Stimulated activated CD8-positive, alpha-beta memory T cell treated with anti-CD3 and anti-CD28 coated beads, Interleukin-12 subunit alpha, Interleukin-12 subunit beta, amount 100 ng/mL, for 24 hours (primary cell): ENCODE measurements at regions not wholly inside any gene's neighbourhood (a gene's known extent, or its start where the extent isn't known, plus 50 kb on each side); places are given as distances from the start of the nearest gene placed in this dataset.
"Not testable (repeated sequence)": the region's sequence is repeated elsewhere in the genome, so short reads cannot be mapped to it uniquely, and the experiment has no call there.

ENCODE experiments used
- DNase-seq: peaks from one replicate; pipeline ENCODE4 v3.0.0-alpha.2; 2020; ENCODE audit errors: extremely low read depth

DNA sequence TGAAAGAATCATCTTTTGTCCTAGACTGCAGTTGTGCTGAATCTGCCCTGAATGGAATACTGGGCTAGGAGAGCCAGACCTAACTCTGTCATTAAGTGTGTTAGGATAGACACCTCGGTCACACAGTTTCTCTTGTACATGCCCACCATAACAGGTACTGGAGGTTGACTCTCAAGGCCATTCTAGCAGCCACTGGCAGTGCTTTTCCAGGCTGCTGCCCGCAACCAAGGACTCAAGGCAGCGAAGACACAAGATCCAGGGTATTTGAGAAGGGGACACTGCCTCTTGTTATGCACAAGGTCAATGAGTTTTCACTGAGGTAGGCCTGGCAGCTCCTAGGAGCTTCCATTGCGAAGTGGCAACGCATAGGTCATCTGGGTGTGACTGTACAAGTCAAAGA, 70.6 kb upstream of the ZNF746 start:
- no peak for DNase-seq

DNA sequence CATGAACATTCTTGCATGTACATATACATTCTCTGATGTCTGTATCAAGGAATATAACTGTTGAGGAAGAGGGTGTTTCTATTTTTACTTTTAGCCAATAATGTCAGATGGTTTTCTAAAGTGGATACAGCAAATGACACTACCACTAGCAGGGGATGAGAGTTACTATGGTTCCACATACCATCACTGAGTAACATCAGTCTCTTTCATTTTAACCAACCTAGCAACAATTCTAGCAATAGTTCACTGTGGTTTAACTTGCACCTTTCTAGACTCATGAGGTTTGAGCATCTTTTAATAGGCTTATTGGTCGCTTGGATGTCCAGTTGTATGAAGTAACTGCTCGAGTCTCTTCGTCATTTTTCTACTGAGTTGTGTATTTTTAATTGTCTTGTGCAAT, 68.5 kb upstream of the ZNF746 start:
- DNase-seq = no peak

DNA sequence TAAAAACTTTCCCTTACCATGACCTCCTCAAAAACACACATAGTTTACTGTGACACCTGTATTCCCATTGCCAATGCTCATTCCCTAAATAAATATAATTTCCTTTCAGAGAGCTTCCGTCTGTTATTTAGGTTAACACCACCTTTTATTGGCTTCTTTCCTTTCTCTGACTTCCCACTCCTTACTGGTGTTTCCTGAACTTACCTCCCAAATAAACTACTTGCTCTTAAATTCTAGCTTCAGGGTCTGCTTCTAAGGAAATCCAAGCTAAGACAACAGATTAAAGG, 67.4 kb upstream of the ZNF746 start:
- no peak for DNase-seq

DNA sequence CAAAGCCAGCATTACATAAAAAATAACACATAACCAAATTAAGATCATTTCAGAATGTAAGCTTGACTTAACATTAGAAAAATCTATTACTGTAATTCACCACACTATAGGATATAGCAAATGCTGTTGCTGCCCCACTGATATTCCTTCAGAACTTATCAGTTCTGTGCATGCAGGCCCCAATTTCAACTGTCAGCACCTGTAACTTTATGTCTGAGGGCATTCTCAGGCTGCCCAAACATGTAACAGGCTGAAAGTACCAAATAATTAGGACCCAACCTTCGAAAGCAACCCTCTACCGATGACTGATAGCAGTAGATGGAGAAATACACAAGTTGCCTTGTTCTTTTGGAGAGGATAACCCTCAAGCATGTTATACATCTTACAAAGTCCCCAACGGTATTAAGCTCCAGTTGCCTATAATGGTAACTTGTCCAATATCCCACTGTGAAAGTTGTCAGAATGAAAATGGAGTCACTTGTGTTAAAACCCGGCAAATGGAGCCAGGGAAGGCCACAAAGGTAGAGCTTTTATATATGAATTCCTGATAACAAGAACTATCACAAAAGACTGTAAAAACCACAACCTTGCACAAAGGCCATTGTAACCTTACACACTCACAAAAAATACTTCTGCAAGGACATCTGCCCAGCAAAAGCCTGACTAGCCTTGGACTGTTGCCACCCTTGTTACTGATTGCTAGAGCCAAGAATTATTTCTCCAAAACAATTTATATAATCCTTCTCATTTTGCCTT, 66.9 kb upstream of the ZNF746 start:
- DNase-seq = no peak

DNA sequence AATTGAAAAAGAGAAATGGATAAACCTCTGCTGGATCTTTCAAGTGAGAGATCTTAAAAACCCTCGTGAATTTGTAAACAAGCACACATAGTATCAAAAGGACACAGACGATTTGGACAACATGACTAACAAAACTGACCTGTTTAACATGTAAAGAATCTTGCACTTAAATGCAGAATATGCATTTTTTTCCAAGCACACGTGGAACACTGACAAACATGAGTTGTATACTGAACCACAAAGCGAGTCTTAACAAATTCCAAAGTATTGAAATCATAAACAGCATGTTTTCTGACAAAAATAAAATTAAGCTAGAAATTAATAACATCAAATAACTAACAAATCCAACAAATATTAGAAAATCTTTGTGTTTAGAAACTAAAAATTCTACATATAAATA, 65.0 kb upstream of the ZNF746 start:
- no peak for DNase-seq

DNA sequence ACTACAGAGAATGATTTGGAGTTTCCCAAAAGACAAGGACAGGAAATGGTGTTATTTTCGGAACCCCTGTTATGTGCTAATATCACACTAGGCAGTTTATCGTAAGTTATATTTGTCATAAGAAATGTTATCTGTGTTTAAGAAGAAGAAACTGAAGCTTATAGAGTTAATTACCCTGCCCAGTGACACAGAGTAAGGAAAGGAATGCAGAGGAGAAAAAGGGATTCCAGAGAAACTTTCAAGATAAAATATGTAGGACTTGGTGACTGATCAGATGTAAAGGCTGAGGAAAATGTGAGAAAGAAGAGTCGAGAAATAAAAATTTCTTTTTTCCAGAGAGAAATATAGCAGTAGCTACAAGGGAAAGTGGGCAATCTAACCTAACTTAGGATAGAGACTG, 63.5 kb upstream of the ZNF746 start:
- DNase-seq = no peak

- no peak for DNase-seq
These were observed 62.1 kb upstream of the ZNF746 start for GRCh38 chr7:149559711-149560110.

- DNase-seq = no peak
These were observed 60.7 kb upstream of the ZNF746 start for GRCh38 chr7:149558149-149558861.

DNA sequence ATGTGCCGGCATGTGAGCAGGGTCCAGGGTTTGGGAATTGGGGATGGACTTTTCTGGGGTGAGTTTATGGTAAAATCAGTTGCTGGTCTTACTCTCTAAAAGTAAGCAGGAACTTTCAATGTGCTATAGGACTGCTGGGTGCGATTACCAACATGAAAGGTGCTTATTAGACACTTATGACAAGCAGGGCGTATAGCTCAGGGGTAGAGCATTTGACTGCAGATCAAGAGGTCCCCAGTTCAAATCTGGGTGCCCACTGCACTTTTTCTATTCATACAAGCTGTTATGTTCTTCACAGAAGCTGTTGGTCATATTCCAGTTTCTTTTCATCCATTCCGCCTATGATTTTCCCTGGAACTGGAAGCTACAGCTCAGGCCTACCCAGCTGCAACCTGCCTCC, 58.9 kb upstream of the ZNF746 start:
- DNase-seq = not testable (repeated sequence)

GRCh38 chr7:149554821-149555220, 57.2 kb upstream of the ZNF746 start:
- not testable (repeated sequence) for DNase-seq

DNA sequence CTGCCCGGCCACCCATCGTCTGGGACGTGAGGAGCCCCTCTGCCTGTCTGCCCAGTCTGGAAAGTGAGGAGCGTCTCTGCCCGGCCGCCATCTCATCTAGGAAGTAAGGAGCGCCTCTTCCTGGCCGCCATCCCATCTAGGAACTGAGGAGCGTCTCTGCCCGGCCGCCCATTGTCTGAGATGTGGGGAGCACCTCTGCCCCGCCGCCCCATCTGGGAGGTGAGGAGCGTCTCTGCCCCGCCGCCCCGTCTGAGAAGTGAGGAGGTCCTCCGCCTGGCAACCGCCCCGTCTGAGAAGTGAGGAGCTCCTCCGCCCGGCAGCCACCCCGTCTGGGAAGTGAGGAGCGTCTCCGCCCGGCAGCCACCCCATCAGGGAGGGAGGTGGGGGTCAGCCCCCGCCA, 56.4 kb upstream of the ZNF746 start:
- not testable (repeated sequence) for DNase-seq

DNA sequence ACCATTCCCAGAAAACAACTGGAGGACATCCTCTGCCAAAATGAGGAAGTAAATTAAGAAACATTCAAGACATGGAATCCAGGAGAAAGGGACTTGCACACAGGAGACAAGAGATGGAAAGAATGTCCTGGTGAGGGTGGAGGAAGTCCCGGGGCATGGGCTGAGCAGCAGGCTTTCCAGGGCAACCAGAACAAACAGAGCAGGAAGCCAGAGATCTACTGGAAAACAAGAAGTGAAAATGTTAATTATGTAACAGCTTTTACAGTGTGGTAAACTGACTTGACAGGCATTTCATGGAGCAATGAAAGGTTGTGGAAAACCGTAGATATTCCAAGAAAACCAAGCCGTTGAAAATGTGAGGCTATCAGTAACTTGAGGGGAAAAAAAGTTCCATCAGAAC, 55.2 kb upstream of the ZNF746 start:
- no peak for DNase-seq
